Iris pigment epithelial cell (primary cell): ENCODE measurements at regions not wholly inside any gene's neighbourhood (a gene's known extent, or its start where the extent isn't known, plus 50 kb on each side); places are given as distances from the start of the nearest gene placed in this dataset.
A peak's percentile ranks its signal among the peaks of the same experiment; 100 is the strongest.
"Not testable (repeated sequence)": the region's sequence is repeated elsewhere in the genome, so short reads cannot be mapped to it uniquely, and the experiment has no call there.

Experiments
- DNase-seq: peaks from one replicate; pipeline ENCODE4 v3.0.0-alpha.2; 2011; ENCODE audit warnings: low read depth

- DNase-seq, result no peak
Observed at GRCh38 chr14:25546826-25547225, 496.9 kb upstream of the STXBP6 start.

- DNase-seq, result peak; percentile 3
Observed at GRCh38 chr14:25537846-25538455, 488.0 kb upstream of the STXBP6 start.

- no peak for DNase-seq
Observed at GRCh38 chr14:25526290-25526689, 476.3 kb upstream of the STXBP6 start.

- no peak for DNase-seq
Observed at GRCh38 chr14:25522926-25523325, 473.0 kb upstream of the STXBP6 start.

GRCh38 chr14:25522116-25522515 lies 472.2 kb upstream of the STXBP6 start:
- DNase-seq, result no peak

GRCh38 chr14:25521616-25522015 lies 471.7 kb upstream of the STXBP6 start:
- no peak for DNase-seq

GRCh38 chr14:25520821-25521220 lies 470.9 kb upstream of the STXBP6 start:
- no peak for DNase-seq

GRCh38 chr14:25518364-25518763 lies 468.4 kb upstream of the STXBP6 start:
- DNase-seq, result no peak

GRCh38 chr14:25516838-25517237 lies 466.9 kb upstream of the STXBP6 start:
- no peak for DNase-seq

GRCh38 chr14:25508845-25509244 lies 458.9 kb upstream of the STXBP6 start:
- DNase-seq, result no peak

- no peak for DNase-seq
Observed at GRCh38 chr14:25501749-25502148, 451.8 kb upstream of the STXBP6 start.

- DNase-seq, result no peak
Observed at GRCh38 chr14:25488961-25489360, 439.0 kb upstream of the STXBP6 start.

GRCh38 chr14:25485381-25485780 lies 435.4 kb upstream of the STXBP6 start:
- DNase-seq, result no peak

- no peak for DNase-seq
Observed at GRCh38 chr14:25484906-25485305, 435.0 kb upstream of the STXBP6 start.

GRCh38 chr14:25484235-25484634 lies 434.3 kb upstream of the STXBP6 start:
- no peak for DNase-seq

- DNase-seq, result no peak
Observed at GRCh38 chr14:25477316-25478098, 427.6 kb upstream of the STXBP6 start.

- no peak for DNase-seq
Observed at GRCh38 chr14:25472700-25473099, 422.8 kb upstream of the STXBP6 start.

- DNase-seq, result no peak
Observed at GRCh38 chr14:25464772-25465171, 414.8 kb upstream of the STXBP6 start.

GRCh38 chr14:25464078-25464477 lies 414.1 kb upstream of the STXBP6 start:
- no peak for DNase-seq

GRCh38 chr14:25463480-25463879 lies 413.5 kb upstream of the STXBP6 start:
- no peak for DNase-seq

GRCh38 chr14:25461780-25462179 lies 411.8 kb upstream of the STXBP6 start:
- DNase-seq, result no peak

GRCh38 chr14:25444381-25444780 lies 394.4 kb upstream of the STXBP6 start:
- no peak for DNase-seq

GRCh38 chr14:25440382-25440781 lies 390.4 kb upstream of the STXBP6 start:
- DNase-seq, result not testable (repeated sequence)

- DNase-seq, result no peak
Observed at GRCh38 chr14:25436906-25437305, 387.0 kb upstream of the STXBP6 start.
